IMR-90 (cell line): ENCODE measurements at regions not wholly inside any gene's neighbourhood (a gene's known extent, or its start where the extent isn't known, plus 50 kb on each side); places are given as distances from the start of the nearest gene placed in this dataset.

ENCODE experiments used
- CTCF ChIP-seq: conservative IDR thresholded peaks from 2 replicates; pipeline ENCODE4 v1.5.1; 2012; ENCODE audit warnings: mild to moderate bottlenecking, low read depth, low read length, improper control_type of control experiment
- POLR2A ChIP-seq: IDR thresholded peaks from 2 replicates; pipeline ENCODE4 v1.6.1; 2012; ENCODE audit warnings: mild to moderate bottlenecking, low read depth, low read length
- SMC3 ChIP-seq: fragments of 150-350 bp; IDR thresholded peaks from 2 replicates; pipeline ENCODE4 v1.6.1; 2016; ENCODE audit warnings: low read depth, mild to moderate bottlenecking, antibody characterized with exemption, low read length, moderate library complexity

- TF ChIP-seq SMC3: no peak
- TF ChIP-seq CTCF: no peak
- no peak for TF ChIP-seq POLR2A
Measured at GRCh38 chr7:155224116-155224811, 73.4 kb upstream of the INSIG1 start.
